ENCODE measurements at regions not wholly inside any gene's neighbourhood (a gene's known extent, or its start where the extent isn't known, plus 50 kb on each side); places are given as distances from the start of the nearest gene placed in this dataset.

DNA sequence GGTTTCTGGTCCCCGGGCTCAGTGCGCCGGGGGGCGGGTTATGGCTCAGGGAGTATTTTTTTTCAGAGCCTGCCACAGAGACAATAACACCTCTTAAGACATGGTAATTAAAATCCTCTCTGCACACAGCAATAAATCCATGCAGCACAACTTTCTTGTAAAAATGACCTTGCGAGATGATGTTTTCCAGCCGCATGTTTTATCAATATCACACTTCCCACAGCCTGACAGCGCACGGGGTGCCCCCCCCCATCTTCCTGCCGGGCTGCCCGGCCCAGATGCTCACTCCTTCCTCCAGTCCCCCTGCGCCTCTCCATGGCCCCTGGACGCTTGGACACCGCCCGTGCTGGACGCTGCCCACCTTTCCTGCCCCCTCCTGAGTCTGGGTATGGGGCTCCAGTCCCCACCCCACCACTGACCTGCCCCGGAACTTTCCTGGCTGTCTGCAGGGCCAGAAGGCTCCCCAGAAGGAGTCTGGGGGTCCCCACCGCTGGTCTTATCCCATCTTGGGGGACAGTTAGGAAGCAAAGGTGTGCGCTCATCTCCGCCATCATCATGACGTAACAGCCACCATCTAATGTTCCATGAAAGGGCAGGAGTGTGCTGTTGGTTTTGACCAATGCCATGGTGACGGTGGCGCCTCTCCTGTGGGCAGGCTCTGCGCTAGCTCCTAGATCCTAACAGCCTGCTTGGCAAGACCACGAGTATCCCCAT, 182.9 kb downstream of the KIF26A start:
- Mint-ChIP-seq H3K27me3 (peaks cover 6 to 11% of the 10 kb centered on the region in 2 donors), H3K4me1 (no peaks in the 10 kb centered on the region), H3K27ac (no peak overlapping the region), H3K36me3 (no peaks in the 10 kb centered on the region), H3K4me3 (no peak overlapping the region), H3K9me3 (no peaks in the 10 kb centered on the region)
- DNase-seq (peak in 1 of 35 experiments; percentile 4), ATAC-seq (replicated peaks in 1 of 4) (no peak)
- Histone ChIP-seq H3K4me3 (ENCODE audit: control insufficient read depth in 1 of 2, extremely low read depth in 1 of 2, low read length in 1 of 2) (no peak overlapping the region), H3K27me3 (replicated peaks in 1 of 2; ENCODE audit: control insufficient read depth in 2 of 2, extremely low read depth in 1 of 2, insufficient read depth in 2 of 2, low read length in 1 of 2) (peaks cover 0 to 29% of the 10 kb centered on the region in 2 experiments), H3K36me3 (ENCODE audit: control insufficient read depth in 2 of 2, extremely low read depth in 1 of 2, insufficient read depth in 1 of 2, low read length in 1 of 2) (no peaks in the 10 kb centered on the region), H3K9me3 (no peaks in the 10 kb centered on the region), H3K27ac (ENCODE audit: low read length) (no peak overlapping the region), H3K4me1 (ENCODE audit: control insufficient read depth in 1 of 2, extremely low read depth in 1 of 2, insufficient read depth in 2 of 2, low read length in 2 of 2) (peaks cover 0 to 5% of the 10 kb centered on the region in 2 experiments)
- 39% methylated on average over 14 of the region's 24 CpGs for WGBS (ENCODE audit: insufficient coverage)
- ChIA-PET CTCF (no interaction called here), POLR2A (no interaction called here)

DNA sequence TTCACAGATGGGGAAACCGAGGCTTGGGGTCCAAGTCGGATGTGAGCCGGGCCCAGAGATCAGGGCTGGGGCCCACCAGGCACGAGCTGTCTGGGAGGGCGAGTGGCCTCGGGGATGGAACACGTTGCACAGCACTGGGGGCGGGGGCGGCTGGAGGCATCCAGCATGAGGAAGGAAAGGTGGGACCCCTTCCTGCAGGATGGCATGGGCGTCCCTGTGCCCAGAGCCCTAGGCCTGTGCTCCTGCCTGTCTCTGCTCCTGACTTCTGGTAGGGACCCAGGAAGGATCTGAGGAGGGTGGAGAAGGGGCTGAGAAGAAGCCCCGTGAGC, 183.4 kb downstream of the KIF26A start:
- ChIA-PET CTCF (no interaction called here), POLR2A (no interaction called here)

DNA sequence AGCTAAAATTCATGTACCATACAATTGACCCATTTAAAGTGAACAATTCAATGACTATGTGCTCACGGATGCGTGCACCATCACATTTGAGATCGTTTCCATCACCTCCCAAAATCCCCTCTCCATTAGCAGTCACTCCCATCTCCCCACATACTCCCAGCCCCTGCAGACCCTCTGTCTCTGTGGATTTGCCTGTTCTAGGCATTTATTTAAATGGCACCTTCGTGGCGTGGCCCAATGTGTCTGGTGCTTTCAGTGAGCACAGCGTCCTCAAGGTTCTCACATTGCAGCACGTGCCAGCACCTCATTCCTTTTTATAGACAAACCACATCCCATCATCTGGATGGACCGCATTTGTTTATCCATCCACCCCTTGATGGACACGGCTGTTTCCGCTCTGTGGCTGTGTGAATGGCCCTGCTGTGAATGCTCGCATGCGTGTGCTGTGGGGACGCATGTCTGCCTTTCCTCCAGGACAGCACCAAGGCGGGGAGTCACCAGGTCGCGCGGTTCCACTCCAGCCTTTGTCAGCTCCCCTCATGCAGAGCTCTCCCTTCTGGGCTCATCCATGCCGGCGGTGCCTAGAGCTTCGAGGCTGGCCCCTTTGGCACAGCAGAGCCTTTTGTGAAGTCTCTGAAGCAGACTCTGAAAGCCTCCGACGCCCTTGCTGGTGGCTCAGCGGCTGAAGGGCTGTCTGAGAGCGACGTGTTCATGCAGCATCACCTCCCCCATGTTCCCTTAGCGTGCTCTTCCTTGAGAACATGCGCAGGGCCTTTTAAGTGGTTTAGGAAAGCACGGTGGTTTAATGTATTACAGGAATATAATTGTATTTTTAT, 184.4 kb downstream of the KIF26A start:
- WGBS (ENCODE audit: insufficient coverage): 72% methylated on average over 20 of the region's 28 CpGs
- H3K27me3 Mint-ChIP-seq: peaks cover 6 to 11% of the 10 kb centered on the region in 2 donors
- DNase-seq (peak in 1 of 35 experiments; percentile 10), ATAC-seq (replicated peaks in 1 of 4) (no peak)
- H3K4me3 Mint-ChIP-seq: no peak overlapping the region
- Histone ChIP-seq H3K27me3 (replicated peaks in 1 of 2; ENCODE audit: control insufficient read depth in 2 of 2, extremely low read depth in 1 of 2, insufficient read depth in 2 of 2, low read length in 1 of 2) (peaks cover 0 to 29% of the 10 kb centered on the region in 2 experiments), H3K27ac (ENCODE audit: low read length) (no peak overlapping the region), H3K9me3 (no peaks in the 10 kb centered on the region), H3K4me3 (ENCODE audit: control insufficient read depth in 1 of 2, extremely low read depth in 1 of 2, low read length in 1 of 2) (no peak overlapping the region), H3K36me3 (ENCODE audit: control insufficient read depth in 2 of 2, extremely low read depth in 1 of 2, insufficient read depth in 1 of 2, low read length in 1 of 2) (no peaks in the 10 kb centered on the region), H3K4me1 (ENCODE audit: control insufficient read depth in 1 of 2, extremely low read depth in 1 of 2, insufficient read depth in 2 of 2, low read length in 2 of 2) (peaks cover 0 to 5% of the 10 kb centered on the region in 2 experiments)
- ChIA-PET CTCF (no interaction called here), POLR2A (no interaction called here)
- no peak overlapping the region for H3K27ac Mint-ChIP-seq
- H3K36me3 Mint-ChIP-seq: no peaks in the 10 kb centered on the region
- H3K4me1 Mint-ChIP-seq: no peaks in the 10 kb centered on the region
- no peaks in the 10 kb centered on the region for H3K9me3 Mint-ChIP-seq

More for the DNA sequence above, 183.4 kb downstream of the KIF26A start:
- Histone ChIP-seq H3K4me3 (ENCODE audit: control insufficient read depth in 1 of 2, extremely low read depth in 1 of 2, low read length in 1 of 2) (no peak overlapping the region), H3K4me1 (ENCODE audit: control insufficient read depth in 1 of 2, extremely low read depth in 1 of 2, insufficient read depth in 2 of 2, low read length in 2 of 2) (peaks cover 0 to 5% of the 10 kb centered on the region in 2 experiments), H3K27me3 (replicated peaks in 1 of 2; ENCODE audit: control insufficient read depth in 2 of 2, extremely low read depth in 1 of 2, insufficient read depth in 2 of 2, low read length in 1 of 2) (peaks cover 0 to 29% of the 10 kb centered on the region in 2 experiments), H3K36me3 (ENCODE audit: control insufficient read depth in 2 of 2, extremely low read depth in 1 of 2, insufficient read depth in 1 of 2, low read length in 1 of 2) (no peaks in the 10 kb centered on the region), H3K27ac (ENCODE audit: low read length) (no peak overlapping the region), H3K9me3 (no peaks in the 10 kb centered on the region)
- H3K4me1 Mint-ChIP-seq: no peaks in the 10 kb centered on the region
- DNase-seq (peak in 1 of 35 experiments; percentile 9), ATAC-seq (replicated peaks in 1 of 4) (no peak)
- no peak overlapping the region for H3K4me3 Mint-ChIP-seq
- no peak overlapping the region for H3K27ac Mint-ChIP-seq
- no peaks in the 10 kb centered on the region for H3K36me3 Mint-ChIP-seq
- peaks cover 6 to 11% of the 10 kb centered on the region in 2 donors for H3K27me3 Mint-ChIP-seq
- no peaks in the 10 kb centered on the region for H3K9me3 Mint-ChIP-seq
- 86% methylated on average over 11 of the region's 11 CpGs for WGBS (ENCODE audit: insufficient coverage)

DNA sequence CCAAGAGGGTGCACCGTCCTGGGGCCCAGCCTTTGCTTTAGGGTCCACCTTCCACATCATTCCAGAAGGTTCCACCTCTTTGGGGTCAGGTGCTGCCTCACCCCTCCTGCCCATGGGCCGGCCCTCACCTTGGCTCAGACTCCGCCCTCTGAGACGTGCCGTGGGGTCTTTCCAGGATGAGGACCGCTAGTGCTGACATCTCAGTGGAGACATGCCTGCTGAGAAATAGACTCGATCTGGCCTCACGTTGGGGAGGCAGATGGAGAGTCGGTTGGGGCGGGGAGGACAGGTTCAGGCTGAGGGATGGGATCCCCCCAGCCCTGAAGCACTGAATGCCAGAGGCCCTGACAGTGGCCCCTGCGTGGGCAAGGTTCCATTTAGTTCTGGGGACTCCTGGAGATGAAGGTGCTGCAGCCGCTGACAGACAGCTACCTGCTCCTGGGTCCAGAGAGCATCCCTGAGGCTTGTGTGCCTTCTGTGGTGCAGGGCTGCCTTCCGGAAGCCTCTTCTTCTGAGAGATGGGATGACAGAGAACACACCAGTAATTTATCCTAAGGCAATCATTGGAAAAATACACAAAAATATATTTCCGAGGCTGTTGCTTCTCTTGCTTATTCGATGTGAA, 185.3 kb downstream of the KIF26A start:
- Histone ChIP-seq H3K27ac (ENCODE audit: low read length) (no peak overlapping the region), H3K36me3 (ENCODE audit: control insufficient read depth in 2 of 2, extremely low read depth in 1 of 2, insufficient read depth in 1 of 2, low read length in 1 of 2) (no peaks in the 10 kb centered on the region), H3K4me3 (ENCODE audit: control insufficient read depth in 1 of 2, extremely low read depth in 1 of 2, low read length in 1 of 2) (no peak overlapping the region), H3K4me1 (ENCODE audit: control insufficient read depth in 1 of 2, extremely low read depth in 1 of 2, insufficient read depth in 2 of 2, low read length in 2 of 2) (peaks cover 0 to 5% of the 10 kb centered on the region in 2 experiments), H3K9me3 (no peaks in the 10 kb centered on the region), H3K27me3 (replicated peaks in 1 of 2; ENCODE audit: control insufficient read depth in 2 of 2, extremely low read depth in 1 of 2, insufficient read depth in 2 of 2, low read length in 1 of 2) (peaks cover 0 to 26% of the 10 kb centered on the region in 2 experiments)
- H3K27me3 Mint-ChIP-seq: peaks cover 6 to 11% of the 10 kb centered on the region in 2 donors
- no peak overlapping the region for H3K27ac Mint-ChIP-seq
- DNase-seq: peak in 1 of 35 experiments; percentile 3
- ATAC-seq (replicated peaks in 1 of 4): no peak
- no peaks in the 10 kb centered on the region for H3K4me1 Mint-ChIP-seq
- CTCF ChIA-PET: no interaction called here
- no peak overlapping the region for H3K4me3 Mint-ChIP-seq
- POLR2A ChIA-PET: no interaction called here
- WGBS (ENCODE audit: insufficient coverage): 86% methylated on average over 14 of the region's 15 CpGs
- H3K36me3 Mint-ChIP-seq: no peaks in the 10 kb centered on the region
- no peaks in the 10 kb centered on the region for H3K9me3 Mint-ChIP-seq

DNA sequence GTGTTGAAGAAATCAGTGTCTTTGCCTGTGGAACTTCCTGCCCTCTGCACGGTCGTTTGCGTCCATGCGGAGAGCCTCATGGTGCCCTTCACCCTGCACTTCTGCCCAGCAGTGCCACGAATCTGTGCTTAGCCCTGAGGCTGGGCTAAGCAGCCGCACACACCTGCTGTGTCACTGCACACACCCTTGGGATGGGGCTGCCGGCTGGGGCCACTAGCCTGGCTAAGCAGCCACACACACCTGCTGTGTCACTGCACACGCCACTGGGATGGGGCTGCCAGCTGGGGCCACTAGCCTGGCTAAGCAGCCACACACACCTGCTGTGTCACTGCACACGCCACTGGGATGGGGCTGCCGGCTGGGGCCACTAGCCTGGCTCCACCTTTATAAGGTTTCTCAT, 188.5 kb downstream of the KIF26A start:
- peaks cover 8 to 20% (median 18%) of the 10 kb centered on the region in 3 donors for H3K9me3 Mint-ChIP-seq
- ATAC-seq (replicated peaks in 1 of 4) (no peak), DNase-seq (no peak)
- Histone ChIP-seq H3K27ac (ENCODE audit: low read length) (no peak overlapping the region), H3K27me3 (replicated peaks in 1 of 2; ENCODE audit: control insufficient read depth in 2 of 2, extremely low read depth in 1 of 2, insufficient read depth in 2 of 2, low read length in 1 of 2) (peaks cover 0 to 5% of the 10 kb centered on the region in 2 experiments), H3K4me1 (ENCODE audit: control insufficient read depth in 1 of 2, extremely low read depth in 1 of 2, insufficient read depth in 2 of 2, low read length in 2 of 2) (no peaks in the 10 kb centered on the region), H3K9me3 (no peaks in the 10 kb centered on the region), H3K36me3 (ENCODE audit: control insufficient read depth in 2 of 2, extremely low read depth in 1 of 2, insufficient read depth in 1 of 2, low read length in 1 of 2) (no peaks in the 10 kb centered on the region), H3K4me3 (ENCODE audit: control insufficient read depth in 1 of 2, extremely low read depth in 1 of 2, low read length in 1 of 2) (no peak overlapping the region)
- H3K4me1 Mint-ChIP-seq: no peaks in the 10 kb centered on the region
- WGBS (ENCODE audit: insufficient coverage): 72% methylated on average over 9 of the region's 10 CpGs
- H3K4me3 Mint-ChIP-seq: no peak overlapping the region
- no peak overlapping the region for H3K27ac Mint-ChIP-seq
- ChIA-PET CTCF (no interaction called here), POLR2A (no interaction called here)
- peaks cover 6 to 7% of the 10 kb centered on the region in 2 donors for H3K27me3 Mint-ChIP-seq
- no peaks in the 10 kb centered on the region for H3K36me3 Mint-ChIP-seq

DNA sequence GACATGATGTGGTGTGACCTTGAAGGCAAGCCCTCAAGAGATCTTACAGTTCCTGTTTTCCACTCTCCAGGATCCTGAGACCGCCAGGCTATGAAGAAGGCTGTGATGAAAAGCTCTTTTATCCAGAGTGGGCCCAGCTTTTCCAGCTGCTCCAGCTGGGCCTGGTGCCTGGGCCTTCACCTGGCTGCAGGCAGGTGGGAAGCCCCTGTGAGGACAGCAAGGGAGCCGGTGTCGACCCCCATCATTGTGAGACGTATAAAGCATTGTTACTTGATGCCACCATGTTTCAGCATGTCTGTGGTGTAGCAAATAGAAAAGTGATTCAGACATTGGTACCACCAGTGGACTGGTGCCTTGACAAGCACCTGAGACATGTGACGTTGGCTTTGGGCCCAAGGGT, 190.2 kb downstream of the KIF26A start:
- peaks cover 8 to 20% (median 18%) of the 10 kb centered on the region in 3 donors for H3K9me3 Mint-ChIP-seq
- peaks cover 0 to 6% of the 10 kb centered on the region in 2 experiments for H3K27me3 ChIP-seq (replicated peaks in 1 of 2; ENCODE audit: control insufficient read depth in 2 of 2, extremely low read depth in 1 of 2, insufficient read depth in 2 of 2, low read length in 1 of 2)
- H3K27ac Mint-ChIP-seq: no peak overlapping the region
- H3K36me3 ChIP-seq (ENCODE audit: control insufficient read depth in 2 of 2, extremely low read depth in 1 of 2, insufficient read depth in 1 of 2, low read length in 1 of 2): no peaks in the 10 kb centered on the region
- H3K27me3 Mint-ChIP-seq: no peaks in the 10 kb centered on the region
- H3K4me3 Mint-ChIP-seq: no peak overlapping the region
- no peaks in the 10 kb centered on the region for H3K36me3 Mint-ChIP-seq
- no peak overlapping the region for H3K4me3 ChIP-seq (ENCODE audit: control insufficient read depth in 1 of 2, extremely low read depth in 1 of 2, low read length in 1 of 2)
- DNase-seq (no peak), ATAC-seq (replicated peaks in 1 of 4) (no peak)
- H3K4me1 ChIP-seq (ENCODE audit: control insufficient read depth in 1 of 2, extremely low read depth in 1 of 2, insufficient read depth in 2 of 2, low read length in 2 of 2): no peaks in the 10 kb centered on the region
- ChIA-PET POLR2A (no interaction called here), CTCF (no interaction called here)
- WGBS (ENCODE audit: insufficient coverage): 79% methylated on average over 5 of the region's 5 CpGs
- no peaks in the 10 kb centered on the region for H3K4me1 Mint-ChIP-seq
- no peak overlapping the region for H3K27ac ChIP-seq (ENCODE audit: low read length)
- no peaks in the 10 kb centered on the region for H3K9me3 ChIP-seq
